ELR (cell line): ENCODE measurements at regions not wholly inside any gene's neighbourhood (a gene's known extent, or its start where the extent isn't known, plus 50 kb on each side); places are given as distances from the start of the nearest gene placed in this dataset.

ENCODE experiments used
- DNase-seq: peaks from one replicate; pipeline ENCODE4 v3.0.0-alpha.2; 2015; ENCODE audit warnings: low read depth

GRCh38 chr12:60138526-60138925 lies 542.7 kb downstream of the SLC16A7 start:
- no peak for DNase-seq

GRCh38 chr12:60144395-60144794 lies 548.6 kb downstream of the SLC16A7 start:
- DNase-seq: no peak

DNA sequence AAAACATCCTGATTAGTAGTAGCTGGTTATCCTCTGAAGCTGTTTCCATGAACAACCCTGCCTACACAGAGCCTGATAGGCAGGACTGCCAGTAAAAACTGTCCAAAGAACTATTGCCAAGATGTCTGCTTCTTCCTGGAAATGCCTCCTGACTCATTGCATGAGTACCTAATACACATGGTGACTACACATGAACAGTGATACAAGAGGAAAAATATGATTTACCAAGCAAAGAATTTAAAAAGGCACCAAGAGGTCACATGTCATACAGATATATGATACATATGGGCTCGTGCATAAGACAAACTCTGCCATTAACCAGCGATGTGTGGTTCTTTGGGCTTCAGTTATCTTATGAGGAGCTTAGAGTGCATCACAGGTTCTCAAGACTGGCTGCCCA lies 552.3 kb downstream of the SLC16A7 start:
- DNase-seq: peak; percentile 93

GRCh38 chr12:60148831-60149230 lies 553.0 kb downstream of the SLC16A7 start:
- DNase-seq: peak; percentile 94

DNA sequence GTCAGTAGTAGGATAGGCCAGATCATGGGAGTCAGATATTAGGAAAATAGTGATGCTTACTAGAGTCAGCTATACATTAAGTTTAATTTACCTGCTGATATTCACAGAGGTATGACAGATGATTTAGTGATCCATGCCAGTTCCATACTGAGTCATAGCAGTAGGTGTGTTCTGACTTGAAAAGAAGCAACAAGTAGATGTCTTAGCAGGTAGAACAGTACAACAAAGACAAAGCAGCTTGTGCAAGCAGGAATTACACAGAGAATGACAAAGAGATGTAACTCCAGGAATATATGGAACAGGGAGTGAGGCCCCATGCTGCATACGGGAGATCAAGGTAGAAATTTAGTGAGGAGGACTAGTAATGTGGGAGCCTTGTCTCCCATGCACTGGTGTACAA lies 556.9 kb downstream of the SLC16A7 start:
- no peak for DNase-seq

GRCh38 chr12:60159761-60160160 lies 563.9 kb downstream of the SLC16A7 start:
- DNase-seq: no peak

DNA sequence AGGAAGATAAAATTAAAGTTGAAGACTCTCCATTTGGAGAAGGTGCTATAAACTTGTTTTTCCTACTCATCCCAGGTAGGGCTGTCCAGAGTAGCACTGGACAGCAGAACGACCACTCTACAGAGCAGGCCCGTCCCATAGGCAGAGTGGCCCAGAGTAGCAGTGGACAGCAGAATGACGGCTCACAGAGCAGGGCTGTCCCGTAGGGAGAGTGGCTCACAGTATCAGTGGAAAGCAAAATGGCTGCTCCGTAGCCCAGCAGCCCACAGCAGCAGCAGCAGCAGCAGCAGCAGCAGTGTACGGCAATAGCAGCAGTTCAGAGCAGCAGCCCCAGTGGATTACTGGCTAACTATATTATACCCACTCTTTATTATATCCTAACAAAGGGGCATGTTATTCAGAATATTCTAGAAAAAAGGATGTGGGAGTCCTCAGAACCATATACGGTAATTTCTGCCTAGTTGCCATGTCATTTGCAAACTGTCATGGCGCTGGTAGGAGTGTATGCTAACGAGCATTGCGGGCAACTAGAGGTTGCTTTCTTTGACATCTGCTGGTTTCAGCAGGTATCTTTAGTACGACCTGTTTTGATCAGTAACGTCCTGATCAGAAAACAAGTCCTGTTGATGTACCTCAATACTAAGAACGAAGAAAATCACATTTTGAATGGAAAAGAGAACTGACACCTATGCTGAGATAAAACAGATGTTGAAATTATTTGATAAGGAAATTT lies 567.3 kb downstream of the SLC16A7 start:
- no peak for DNase-seq

DNA sequence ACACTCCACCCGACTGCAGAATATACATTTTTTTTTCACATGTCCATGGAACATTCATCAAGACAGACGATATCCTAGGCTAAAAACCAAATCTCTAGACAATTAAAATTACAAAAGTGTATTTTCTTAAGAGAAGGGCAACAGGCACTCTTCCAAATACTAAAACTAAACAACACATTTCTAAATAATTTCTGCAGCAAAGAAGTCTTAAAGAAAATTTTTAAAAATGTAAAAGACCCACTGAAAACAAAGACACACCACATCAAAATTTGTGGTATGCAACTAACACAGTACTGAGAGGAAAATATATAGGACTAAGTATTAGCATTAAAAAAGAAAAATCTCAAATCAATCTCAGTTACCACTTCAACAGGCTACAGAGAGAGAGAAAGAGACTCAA lies 570.0 kb downstream of the SLC16A7 start:
- DNase-seq: no peak

DNA sequence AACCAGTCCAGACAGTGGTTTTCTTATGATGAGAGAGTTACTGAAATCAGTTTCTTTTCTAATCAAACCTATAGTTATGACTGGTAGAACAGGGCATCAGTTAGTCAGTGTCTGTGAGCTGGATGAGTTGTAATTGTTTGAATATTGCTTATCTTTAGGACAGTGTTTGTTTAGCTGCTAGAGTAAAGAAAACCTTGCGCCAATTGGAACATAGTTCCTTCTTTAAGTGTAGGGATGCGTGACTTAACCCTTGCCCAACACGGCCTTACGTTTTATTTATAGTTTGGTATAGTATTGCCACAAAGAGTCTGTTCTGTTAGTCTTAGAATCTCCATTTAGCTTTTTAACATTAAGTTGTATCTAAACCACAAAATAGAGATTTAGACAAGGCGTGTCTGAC lies 572.6 kb downstream of the SLC16A7 start:
- no peak for DNase-seq

- peak; percentile 31 for DNase-seq
Observed at GRCh38 chr12:60169904-60170303, 574.1 kb downstream of the SLC16A7 start.

DNA sequence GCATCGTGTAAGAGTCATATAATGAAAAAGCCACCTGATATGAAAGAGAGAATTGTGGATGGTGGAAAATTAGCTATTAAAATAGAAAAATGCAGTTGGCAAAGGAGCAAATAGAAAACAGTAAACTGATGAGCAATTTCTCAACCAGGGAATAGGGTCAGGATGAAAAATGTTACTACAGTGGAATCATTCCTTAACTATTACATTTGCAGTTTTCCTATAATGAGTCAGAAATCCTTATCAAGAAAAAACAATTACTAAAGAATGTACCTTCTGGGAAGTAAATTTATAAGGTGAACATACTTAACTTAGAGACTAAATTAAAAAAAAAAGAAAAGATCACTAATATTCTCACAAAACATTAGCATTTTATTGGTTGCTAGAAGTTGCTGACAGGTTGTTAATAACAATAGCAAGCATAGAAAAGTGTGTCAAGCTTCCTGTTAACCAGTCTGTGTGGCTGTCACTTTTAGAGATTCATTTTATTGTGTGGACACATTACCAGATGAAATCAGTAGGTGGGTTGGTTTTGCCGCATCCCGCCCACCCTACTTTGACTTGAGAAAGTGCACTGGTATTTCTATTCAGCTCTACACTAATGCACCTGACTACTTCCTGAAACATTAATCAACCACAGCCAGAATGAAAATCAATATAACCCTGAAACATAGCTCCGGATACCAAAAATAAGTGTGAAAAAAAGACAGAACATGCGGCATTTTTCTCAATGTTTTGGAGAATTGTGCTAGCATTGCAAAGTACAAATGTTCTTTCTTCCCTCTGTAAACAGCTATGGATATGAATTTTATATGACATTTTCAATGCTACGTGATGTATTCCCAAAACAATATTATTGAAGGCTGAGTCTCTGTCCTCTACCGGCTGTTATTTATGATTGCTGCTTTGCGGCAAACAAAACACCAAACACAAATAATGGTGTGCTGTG lies 576.7 kb downstream of the SLC16A7 start:
- peak; percentile 48 for DNase-seq

DNA sequence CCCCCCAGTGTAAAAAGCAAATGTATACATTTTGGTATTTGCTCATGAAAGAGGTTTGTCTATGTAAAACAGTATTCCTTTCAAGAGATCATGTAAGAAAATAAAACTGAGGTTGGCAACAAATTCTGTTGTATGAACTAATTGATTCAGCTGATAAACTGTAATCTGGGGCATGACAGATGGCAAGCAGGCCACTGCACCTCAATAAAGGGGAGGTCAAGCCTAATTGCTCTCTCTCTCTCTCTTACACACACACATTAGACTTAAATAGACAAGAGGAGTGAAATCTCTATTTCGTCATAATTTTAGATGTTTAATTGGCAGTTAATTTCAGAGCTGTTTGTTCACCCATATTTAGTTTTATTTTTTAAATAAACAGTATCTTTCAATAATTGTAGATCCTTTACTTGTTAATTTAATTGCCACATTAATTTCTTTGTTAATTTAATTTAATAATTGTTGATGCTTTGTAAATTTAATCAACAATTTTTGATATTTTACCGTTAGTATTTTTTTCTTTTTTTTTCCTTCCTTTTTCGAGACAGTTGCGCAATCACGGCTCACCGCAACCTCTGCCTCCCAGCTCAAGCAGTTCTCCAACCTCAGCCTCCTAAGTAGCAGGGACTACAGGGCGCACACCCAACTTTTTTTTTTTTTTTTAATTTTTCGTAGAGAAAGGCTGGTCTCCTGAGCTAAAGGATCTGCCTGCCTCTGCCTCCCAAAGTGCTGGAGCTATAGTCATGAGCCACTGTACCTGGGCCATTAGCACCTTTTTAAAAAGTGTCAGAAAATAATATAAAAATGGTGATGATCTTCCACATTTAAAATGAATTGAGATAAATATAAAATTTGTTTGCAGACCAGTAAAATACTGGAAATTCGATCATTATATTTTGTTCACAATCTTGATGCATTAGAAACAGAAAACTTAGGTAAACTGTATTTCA lies 577.7 kb downstream of the SLC16A7 start:
- no peak for DNase-seq

- DNase-seq: no peak
Observed at GRCh38 chr12:60174476-60174875, 578.6 kb downstream of the SLC16A7 start.

- no peak for DNase-seq
Observed at GRCh38 chr12:60174941-60175340, 579.1 kb downstream of the SLC16A7 start.

- DNase-seq: no peak
Observed at GRCh38 chr12:60176891-60177290, 581.1 kb downstream of the SLC16A7 start.

- DNase-seq: peak; percentile 36
Observed at GRCh38 chr12:60180298-60180697, 584.5 kb downstream of the SLC16A7 start.

- no peak for DNase-seq
Observed at GRCh38 chr12:60182354-60182753, 586.5 kb downstream of the SLC16A7 start.

DNA sequence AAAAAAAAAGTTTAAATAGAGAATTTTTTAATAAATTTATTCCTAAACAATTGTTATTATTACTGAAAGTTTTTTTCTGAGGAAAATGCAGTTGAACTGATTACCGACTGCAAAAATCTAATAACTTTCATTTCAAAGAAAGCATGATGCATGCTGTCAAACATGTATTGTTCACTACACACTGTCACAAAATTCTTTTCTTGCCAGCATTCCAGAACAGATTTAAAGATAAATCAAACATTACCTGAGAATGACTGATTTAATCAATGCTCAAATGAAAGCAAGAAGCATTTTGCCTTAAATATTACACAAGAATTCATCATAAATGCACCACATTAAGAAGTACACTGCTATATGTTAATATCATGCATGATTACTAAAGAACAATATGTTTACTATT lies 588.3 kb downstream of the SLC16A7 start:
- no peak for DNase-seq

GRCh38 chr12:60185060-60185459 lies 589.2 kb downstream of the SLC16A7 start:
- no peak for DNase-seq

- DNase-seq: no peak
Observed at GRCh38 chr12:60191271-60191670, 595.4 kb downstream of the SLC16A7 start.

GRCh38 chr12:60191676-60192359 lies 596.0 kb downstream of the SLC16A7 start:
- peak; percentile 80 for DNase-seq
